ENCODE measurements at regions not wholly inside any gene's neighbourhood (a gene's known extent, or its start where the extent isn't known, plus 50 kb on each side); places are given as distances from the start of the nearest gene placed in this dataset.

- Histone ChIP-seq H3K4me3 (ENCODE audit: low read depth, low read length) (no peak overlapping the region), H3K36me3 (ENCODE audit: control insufficient read depth, insufficient read depth, low read length) (no peaks in the 10 kb centered on the region), H3K27me3 (ENCODE audit: control insufficient read depth, insufficient read depth, low read length) (no peaks in the 10 kb centered on the region)
- CTCF ChIA-PET = no interaction called here
- POLR2A ChIA-PET = no interaction called here
- no peak for TF ChIP-seq CTCF (IDR thresholded peaks at IDR 0.05; ENCODE audit: insufficient read depth, low read depth, low read length)
- no peak for DNase-seq (ENCODE audit: low read depth)
These were observed 408.8 kb upstream of the CNKSR2 start for GRCh38 chrX:20965270-20966044.

GRCh38 chrX:20954014-20954413 lies 420.2 kb upstream of the CNKSR2 start:
- H3K27me3 ChIP-seq (ENCODE audit: control insufficient read depth, insufficient read depth, low read length) = no peaks in the 10 kb centered on the region
- TF ChIP-seq CTCF (IDR thresholded peaks at IDR 0.05; ENCODE audit: insufficient read depth, low read depth, low read length) = no peak
- DNase-seq (ENCODE audit: low read depth) = no peak
- H3K36me3 ChIP-seq (ENCODE audit: control insufficient read depth, insufficient read depth, low read length) = no peaks in the 10 kb centered on the region
- CTCF ChIA-PET = no interaction called here
- POLR2A ChIA-PET = no interaction called here
- no peak overlapping the region for H3K4me3 ChIP-seq (ENCODE audit: low read depth, low read length)

GRCh38 chrX:20952180-20952579 lies 422.0 kb upstream of the CNKSR2 start:
- H3K4me3 ChIP-seq (ENCODE audit: low read depth, low read length) = no peak overlapping the region
- ChIA-PET CTCF (interaction anchor here (0.6 kb wide), 1 partner anchor 490 kb away, joined by 3 read pairs; no protein-coding TSS in a partner anchor), POLR2A (no interaction called here)
- H3K36me3 ChIP-seq (ENCODE audit: control insufficient read depth, insufficient read depth, low read length) = no peaks in the 10 kb centered on the region
- DNase-seq (ENCODE audit: low read depth) = no peak
- H3K27me3 ChIP-seq (ENCODE audit: control insufficient read depth, insufficient read depth, low read length) = no peaks in the 10 kb centered on the region
- no peak for TF ChIP-seq CTCF (IDR thresholded peaks at IDR 0.05; ENCODE audit: insufficient read depth, low read depth, low read length)

GRCh38 chrX:20951016-20951810 lies 423.0 kb upstream of the CNKSR2 start:
- DNase-seq (ENCODE audit: low read depth) = no peak
- H3K4me3 ChIP-seq (ENCODE audit: low read depth, low read length) = no peak overlapping the region
- no peaks in the 10 kb centered on the region for H3K27me3 ChIP-seq (ENCODE audit: control insufficient read depth, insufficient read depth, low read length)
- H3K36me3 ChIP-seq (ENCODE audit: control insufficient read depth, insufficient read depth, low read length) = no peaks in the 10 kb centered on the region
- POLR2A ChIA-PET = no interaction called here
- CTCF ChIA-PET = no interaction called here
- no peak for TF ChIP-seq CTCF (IDR thresholded peaks at IDR 0.05; ENCODE audit: insufficient read depth, low read depth, low read length)

GRCh38 chrX:20947411-20947912 lies 426.8 kb upstream of the CNKSR2 start:
- no peak for TF ChIP-seq CTCF (IDR thresholded peaks at IDR 0.05; ENCODE audit: insufficient read depth, low read depth, low read length)
- ChIA-PET CTCF (no interaction called here), POLR2A (no interaction called here)
- no peak for DNase-seq (ENCODE audit: low read depth)
- H3K36me3 ChIP-seq (ENCODE audit: control insufficient read depth, insufficient read depth, low read length) = no peaks in the 10 kb centered on the region
- no peaks in the 10 kb centered on the region for H3K27me3 ChIP-seq (ENCODE audit: control insufficient read depth, insufficient read depth, low read length)
- H3K4me3 ChIP-seq (ENCODE audit: low read depth, low read length) = no peak overlapping the region

All from BJ (cell line).